ENCODE measurements at regions not wholly inside any gene's neighbourhood (a gene's known extent, or its start where the extent isn't known, plus 50 kb on each side); places are given as distances from the start of the nearest gene placed in this dataset.

- TF ChIP-seq CTCF (IDR thresholded peaks at IDR 0.05; ENCODE audit: low read depth, low read length) (peak; percentile 41), EZH2phosphoT487 (IDR thresholded peaks at IDR 0.05; ENCODE audit: low read depth) (no peak)
Observed at GRCh38 chr7:25720427-25720826, 431.6 kb upstream of the NFE2L3 start.

Data from OCI-LY3 (cell line).